G401.6 (cell line): ENCODE measurements at regions not wholly inside any gene's neighbourhood (a gene's known extent, or its start where the extent isn't known, plus 50 kb on each side); places are given as distances from the start of the nearest gene placed in this dataset.

Source experiments
- FAIRE-seq: peaks from 2 replicates; lab custom pipeline; 2012; peaks lifted over from hg19 to GRCh38; lab: Jason Lieb, UNC

- no peak for FAIRE-seq
Observed at GRCh38 chr16:86984343-86984742, 332.8 kb downstream of the C16orf95 start.

GRCh38 chr16:86984991-86985647 lies 332.1 kb downstream of the C16orf95 start:
- FAIRE-seq = no peak

GRCh38 chr16:86985648-86986015 lies 331.6 kb downstream of the C16orf95 start:
- no peak for FAIRE-seq

- no peak for FAIRE-seq
Observed at GRCh38 chr16:86986136-86986535, 331.1 kb downstream of the C16orf95 start.

GRCh38 chr16:86986809-86987487 lies 330.2 kb downstream of the C16orf95 start:
- no peak for FAIRE-seq

- no peak for FAIRE-seq
Observed at GRCh38 chr16:86987746-86988670, 329.2 kb downstream of the C16orf95 start.

- no peak for FAIRE-seq
Observed at GRCh38 chr16:86988920-86989696, 328.1 kb downstream of the C16orf95 start.

GRCh38 chr16:86990451-86990850 lies 326.7 kb downstream of the C16orf95 start:
- FAIRE-seq = no peak

- no peak for FAIRE-seq
Observed at GRCh38 chr16:86991679-86992078, 325.5 kb downstream of the C16orf95 start.

- FAIRE-seq = no peak
Observed at GRCh38 chr16:86992587-86992986, 324.6 kb downstream of the C16orf95 start.

GRCh38 chr16:86993426-86994110 lies 323.6 kb downstream of the C16orf95 start:
- no peak for FAIRE-seq

GRCh38 chr16:86994215-86994614 lies 323.0 kb downstream of the C16orf95 start:
- FAIRE-seq = no peak

GRCh38 chr16:86994651-86995171 lies 322.5 kb downstream of the C16orf95 start:
- FAIRE-seq = no peak

- FAIRE-seq = no peak
Observed at GRCh38 chr16:86995456-86995855, 321.7 kb downstream of the C16orf95 start.

- no peak for FAIRE-seq
Observed at GRCh38 chr16:86996081-86996480, 321.1 kb downstream of the C16orf95 start.

GRCh38 chr16:86997058-86997457 lies 320.1 kb downstream of the C16orf95 start:
- FAIRE-seq = no peak

GRCh38 chr16:86998196-86999001 lies 318.8 kb downstream of the C16orf95 start:
- FAIRE-seq = no peak

GRCh38 chr16:87000001-87000400 lies 317.2 kb downstream of the C16orf95 start:
- no peak for FAIRE-seq

- no peak for FAIRE-seq
Observed at GRCh38 chr16:87002717-87003413, 314.3 kb downstream of the C16orf95 start.

- FAIRE-seq = no peak
Observed at GRCh38 chr16:87003414-87003755, 313.8 kb downstream of the C16orf95 start.
